Non-pigmented ciliary epithelial cell (primary cell): ENCODE measurements at regions not wholly inside any gene's neighbourhood (a gene's known extent, or its start where the extent isn't known, plus 50 kb on each side); places are given as distances from the start of the nearest gene placed in this dataset.

ENCODE experiments used
- DNase-seq: peaks from one replicate; pipeline ENCODE4 v3.0.0-alpha.2; 2010; ENCODE audit warnings: low read depth

- DNase-seq = no peak
These were observed 117.5 kb upstream of the HMGCLL1 start for GRCh38 chr6:55696501-55696900.

- no peak for DNase-seq
These were observed 117.0 kb upstream of the HMGCLL1 start for GRCh38 chr6:55696041-55696440.

- DNase-seq = no peak
These were observed 115.8 kb upstream of the HMGCLL1 start for GRCh38 chr6:55694759-55695158.

GRCh38 chr6:55694148-55694547 is 115.2 kb upstream of the HMGCLL1 start:
- DNase-seq = peak; percentile 71

GRCh38 chr6:55679503-55679902 is 100.5 kb upstream of the HMGCLL1 start:
- DNase-seq = no peak

- DNase-seq = no peak
These were observed 99.6 kb upstream of the HMGCLL1 start for GRCh38 chr6:55678330-55679224.

GRCh38 chr6:55676736-55677135 is 97.7 kb upstream of the HMGCLL1 start:
- no peak for DNase-seq

- DNase-seq = no peak
These were observed 96.9 kb upstream of the HMGCLL1 start for GRCh38 chr6:55675941-55676340.

GRCh38 chr6:55674672-55675071 is 95.7 kb upstream of the HMGCLL1 start:
- no peak for DNase-seq

GRCh38 chr6:55670850-55671413 is 91.9 kb upstream of the HMGCLL1 start:
- no peak for DNase-seq

GRCh38 chr6:55669028-55669427 is 90.0 kb upstream of the HMGCLL1 start:
- DNase-seq = no peak

GRCh38 chr6:55668591-55668990 is 89.6 kb upstream of the HMGCLL1 start:
- no peak for DNase-seq

- DNase-seq = no peak
These were observed 88.3 kb upstream of the HMGCLL1 start for GRCh38 chr6:55667341-55667740.

- DNase-seq = no peak
These were observed 87.7 kb upstream of the HMGCLL1 start for GRCh38 chr6:55666606-55667225.

GRCh38 chr6:55666037-55666436 is 87.0 kb upstream of the HMGCLL1 start:
- no peak for DNase-seq

- DNase-seq = no peak
These were observed 85.9 kb upstream of the HMGCLL1 start for GRCh38 chr6:55664591-55665587.

- no peak for DNase-seq
These were observed 84.9 kb upstream of the HMGCLL1 start for GRCh38 chr6:55663914-55664313.

GRCh38 chr6:55659304-55659703 is 80.3 kb upstream of the HMGCLL1 start:
- DNase-seq = no peak

GRCh38 chr6:55654445-55654844 is 75.5 kb upstream of the HMGCLL1 start:
- no peak for DNase-seq

- DNase-seq = no peak
These were observed 73.4 kb upstream of the HMGCLL1 start for GRCh38 chr6:55652429-55652828.

GRCh38 chr6:55651015-55651414 is 72.0 kb upstream of the HMGCLL1 start:
- DNase-seq = no peak

- no peak for DNase-seq
These were observed 64.9 kb upstream of the HMGCLL1 start for GRCh38 chr6:55643861-55644260.
